ENCODE measurements at regions not wholly inside any gene's neighbourhood (a gene's known extent, or its start where the extent isn't known, plus 50 kb on each side); places are given as distances from the start of the nearest gene placed in this dataset.

- 87 to 95% methylated on average over 2 of the region's 2 CpGs for WGBS, 2 donors
Measured at GRCh38 chr18:22504251-22505030, 86.7 kb upstream of the CTAGE1 start.

DNA sequence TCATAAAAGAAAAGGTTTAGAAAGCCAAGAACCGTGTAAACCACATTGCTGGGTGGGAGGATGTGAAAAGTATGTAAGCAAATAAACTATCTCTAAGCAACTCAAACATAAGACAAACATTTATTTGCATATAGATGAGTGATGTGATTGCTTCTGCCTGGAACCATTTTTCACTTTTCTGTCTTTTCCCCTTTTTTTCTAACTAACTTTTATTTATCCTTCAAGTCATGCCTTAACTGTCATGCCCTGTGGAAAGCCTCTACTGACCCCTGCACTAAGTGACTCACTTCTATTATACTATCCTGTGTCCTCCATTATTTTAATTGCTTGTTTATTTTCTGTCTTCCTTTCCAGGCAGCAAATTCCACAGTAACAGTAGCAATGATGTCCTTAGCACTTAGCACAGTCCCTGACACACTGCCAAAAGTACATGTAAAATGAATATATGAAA, 87.5 kb upstream of the CTAGE1 start:
- no peak overlapping the region for H3K27ac ChIP-seq
- DNase-seq (no peak), ATAC-seq (no peak)
- no peaks in the 10 kb centered on the region for H3K9me3 ChIP-seq
- no peaks in the 10 kb centered on the region for H3K27me3 ChIP-seq
- intact Hi-C loops (cut with DNase I) = no loop called here
- H3K36me3 ChIP-seq (replicated peaks in 1 of 2; ENCODE audit: insufficient read depth in 1 of 2, low read depth in 2 of 2) = no peaks in the 10 kb centered on the region
- H3K4me1 ChIP-seq = no peaks in the 10 kb centered on the region
- TF ChIP-seq, protein P1, sequence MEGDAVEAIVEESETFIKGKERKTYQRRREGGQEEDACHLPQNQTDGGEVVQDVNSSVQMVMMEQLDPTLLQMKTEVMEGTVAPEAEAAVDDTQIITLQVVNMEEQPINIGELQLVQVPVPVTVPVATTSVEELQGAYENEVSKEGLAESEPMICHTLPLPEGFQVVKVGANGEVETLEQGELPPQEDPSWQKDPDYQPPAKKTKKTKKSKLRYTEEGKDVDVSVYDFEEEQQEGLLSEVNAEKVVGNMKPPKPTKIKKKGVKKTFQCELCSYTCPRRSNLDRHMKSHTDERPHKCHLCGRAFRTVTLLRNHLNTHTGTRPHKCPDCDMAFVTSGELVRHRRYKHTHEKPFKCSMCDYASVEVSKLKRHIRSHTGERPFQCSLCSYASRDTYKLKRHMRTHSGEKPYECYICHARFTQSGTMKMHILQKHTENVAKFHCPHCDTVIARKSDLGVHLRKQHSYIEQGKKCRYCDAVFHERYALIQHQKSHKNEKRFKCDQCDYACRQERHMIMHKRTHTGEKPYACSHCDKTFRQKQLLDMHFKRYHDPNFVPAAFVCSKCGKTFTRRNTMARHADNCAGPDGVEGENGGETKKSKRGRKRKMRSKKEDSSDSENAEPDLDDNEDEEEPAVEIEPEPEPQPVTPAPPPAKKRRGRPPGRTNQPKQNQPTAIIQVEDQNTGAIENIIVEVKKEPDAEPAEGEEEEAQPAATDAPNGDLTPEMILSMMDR (IDR thresholded peaks at IDR 0.05) = no peak
- no peak for TF ChIP-seq POLR2A (IDR thresholded peaks at IDR 0.05)
- H3K4me3 ChIP-seq = no peak overlapping the region
- 65 to 69% methylated on average over 1 of the region's 1 CpG for WGBS, 2 donors

More at GRCh38 chr18:22504251-22505030, 86.7 kb upstream of the CTAGE1 start:
- TF ChIP-seq POLR2A (IDR thresholded peaks at IDR 0.05) = no peak
- TF ChIP-seq, protein P1 (IDR thresholded peaks at IDR 0.05) = no peak
- no peak for DNase-seq
- Histone ChIP-seq H3K4me1 (peaks cover 3% of the 10 kb centered on the region), H3K36me3 (replicated peaks in 1 of 2; ENCODE audit: insufficient read depth in 1 of 2, low read depth in 2 of 2) (no peaks in the 10 kb centered on the region), H3K27ac (no peak overlapping the region), H3K4me3 (no peak overlapping the region), H3K27me3 (no peaks in the 10 kb centered on the region), H3K9me3 (no peaks in the 10 kb centered on the region)
- no peak for ATAC-seq
- intact Hi-C loops (cut with DNase I) = no loop called here

DNA sequence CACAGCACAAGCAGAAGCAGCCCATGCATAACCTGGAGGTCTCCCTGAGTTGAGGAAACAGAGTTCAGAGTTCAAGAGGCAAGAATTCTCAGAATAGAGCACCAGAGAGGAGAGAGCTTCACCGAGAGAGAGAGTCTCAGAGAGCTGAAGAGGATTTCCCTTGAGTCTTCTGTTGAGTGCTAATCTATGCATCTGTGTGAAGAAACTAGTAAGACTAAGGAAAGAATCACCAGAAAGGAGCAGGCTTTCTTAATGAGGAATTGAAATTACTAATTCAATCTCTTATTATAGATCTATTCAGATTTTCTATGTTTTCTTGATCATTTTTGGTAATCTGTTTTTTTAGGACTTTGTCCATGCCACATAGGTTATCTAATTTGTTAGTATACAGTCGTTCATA, 89.3 kb upstream of the CTAGE1 start:
- H3K27me3 ChIP-seq = no peaks in the 10 kb centered on the region
- peaks cover 8% of the 10 kb centered on the region for H3K4me1 ChIP-seq
- no peak for ATAC-seq
- 62 to 63% methylated on average over 2 of the region's 2 CpGs for WGBS, 2 donors
- no peaks in the 10 kb centered on the region for H3K36me3 ChIP-seq (replicated peaks in 1 of 2; ENCODE audit: insufficient read depth in 1 of 2, low read depth in 2 of 2)
- intact Hi-C loops (cut with DNase I) = no loop called here
- no peak for DNase-seq
- no peak for TF ChIP-seq POLR2A (IDR thresholded peaks at IDR 0.05)
- TF ChIP-seq, protein P1 (IDR thresholded peaks at IDR 0.05) = no peak
- H3K27ac ChIP-seq = no peak overlapping the region
- no peak overlapping the region for H3K4me3 ChIP-seq
- H3K9me3 ChIP-seq = no peaks in the 10 kb centered on the region

GRCh38 chr18:22509423-22509822, 91.7 kb upstream of the CTAGE1 start:
- 0% methylated on average over 1 of the region's 1 CpG for WGBS, 2 donors
- ATAC-seq = no peak
- intact Hi-C loops (cut with DNase I) = no loop called here
- no peaks in the 10 kb centered on the region for H3K27me3 ChIP-seq
- no peak overlapping the region for H3K4me3 ChIP-seq
- no peak for DNase-seq
- H3K9me3 ChIP-seq = no peaks in the 10 kb centered on the region
- peaks cover 8% of the 10 kb centered on the region for H3K4me1 ChIP-seq
- H3K36me3 ChIP-seq (replicated peaks in 1 of 2; ENCODE audit: insufficient read depth in 1 of 2, low read depth in 2 of 2) = no peaks in the 10 kb centered on the region
- H3K27ac ChIP-seq = no peak overlapping the region
- TF ChIP-seq, protein P1 (IDR thresholded peaks at IDR 0.05) = no peak
- no peak for TF ChIP-seq POLR2A (IDR thresholded peaks at IDR 0.05)

DNA sequence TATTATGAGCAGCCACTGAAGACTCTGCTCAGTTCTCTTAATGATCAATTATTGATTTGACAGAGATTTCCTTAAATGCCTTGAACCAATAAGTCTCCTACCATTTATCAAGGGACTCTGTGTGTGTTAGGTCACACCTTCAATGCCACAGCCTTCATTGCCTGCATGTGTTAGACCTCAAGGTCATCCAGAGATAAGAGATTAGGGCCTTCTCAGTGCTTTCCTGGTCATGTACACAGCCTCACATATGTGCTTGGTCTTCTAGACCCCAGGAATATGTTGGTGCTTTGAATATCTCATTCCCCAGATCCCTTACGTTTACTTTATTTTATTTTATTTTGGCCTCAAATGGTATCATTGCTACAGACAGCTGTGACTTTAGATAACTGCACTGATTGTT, 93.0 kb upstream of the CTAGE1 start:
- peak in 1 of 4 donors; percentile 11 for DNase-seq
- H3K4me1 ChIP-seq = peaks cover 8% of the 10 kb centered on the region
- H3K4me3 ChIP-seq = no peak overlapping the region
- TF ChIP-seq POLR2A (IDR thresholded peaks at IDR 0.05) = no peak
- TF ChIP-seq, protein P1 (IDR thresholded peaks at IDR 0.05) = no peak
- 16 to 30% methylated on average over 1 of the region's 1 CpG for WGBS, 2 donors
- peak; percentile 40 for ATAC-seq
- no peaks in the 10 kb centered on the region for H3K36me3 ChIP-seq (replicated peaks in 1 of 2; ENCODE audit: insufficient read depth in 1 of 2, low read depth in 2 of 2)
- H3K27me3 ChIP-seq = no peaks in the 10 kb centered on the region
- no peaks in the 10 kb centered on the region for H3K9me3 ChIP-seq
- H3K27ac ChIP-seq = no peak overlapping the region
- intact Hi-C loops (cut with DNase I) = no loop called here

Measured in body of pancreas (tissue), 4 donors.